ENCODE measurements at regions not wholly inside any gene's neighbourhood (a gene's known extent, or its start where the extent isn't known, plus 50 kb on each side); places are given as distances from the start of the nearest gene placed in this dataset.

- 70 to 87% methylated on average over 2 of the region's 2 CpGs for WGBS, 2 donors
- ATAC-seq (no peak), DNase-seq (no peak)
- intact Hi-C loops (cut with DNase I) = no loop called here
- H3K36me3 ChIP-seq (replicated peaks in 1 of 2; ENCODE audit: insufficient read depth in 1 of 2, low read depth in 2 of 2) = no peaks in the 10 kb centered on the region
- H3K27ac ChIP-seq = no peak overlapping the region
- H3K27me3 ChIP-seq = no peaks in the 10 kb centered on the region
- TF ChIP-seq POLR2A (IDR thresholded peaks at IDR 0.05) (no peak), CTCF (IDR thresholded peaks at IDR 0.05) (no peak)
- no peaks in the 10 kb centered on the region for H3K4me1 ChIP-seq
- no peak overlapping the region for H3K4me3 ChIP-seq
- no peaks in the 10 kb centered on the region for H3K9me3 ChIP-seq
Observed at GRCh38 chr1:199122085-199122484, 483.2 kb downstream of the PTPRC start.

- H3K9me3 ChIP-seq = no peaks in the 10 kb centered on the region
- no peaks in the 10 kb centered on the region for H3K36me3 ChIP-seq (replicated peaks in 1 of 2; ENCODE audit: insufficient read depth in 1 of 2, low read depth in 2 of 2)
- H3K27ac ChIP-seq = no peak overlapping the region
- H3K4me1 ChIP-seq = no peaks in the 10 kb centered on the region
- H3K27me3 ChIP-seq = no peaks in the 10 kb centered on the region
- DNase-seq (no peak), ATAC-seq (no peak)
- intact Hi-C loops (cut with DNase I) = no loop called here
- TF ChIP-seq CTCF (IDR thresholded peaks at IDR 0.05) (no peak), POLR2A (IDR thresholded peaks at IDR 0.05) (no peak)
- no peak overlapping the region for H3K4me3 ChIP-seq
Observed at GRCh38 chr1:199122532-199123311, 483.9 kb downstream of the PTPRC start.

- Histone ChIP-seq H3K9me3 (no peaks in the 10 kb centered on the region), H3K4me1 (no peaks in the 10 kb centered on the region), H3K27ac (no peak overlapping the region), H3K27me3 (no peaks in the 10 kb centered on the region), H3K4me3 (no peak overlapping the region), H3K36me3 (replicated peaks in 1 of 2; ENCODE audit: insufficient read depth in 1 of 2, low read depth in 2 of 2) (no peaks in the 10 kb centered on the region)
- TF ChIP-seq POLR2A (IDR thresholded peaks at IDR 0.05) (no peak), CTCF (IDR thresholded peaks at IDR 0.05) (no peak)
- 88 to 95% methylated on average over 4 of the region's 4 CpGs for WGBS, 2 donors
- no peak for ATAC-seq
- no peak for DNase-seq
- intact Hi-C loops (cut with DNase I) = no loop called here
Observed at GRCh38 chr1:199123615-199124014, 484.8 kb downstream of the PTPRC start.

GRCh38 chr1:199124351-199124750, 485.5 kb downstream of the PTPRC start:
- Histone ChIP-seq H3K4me3 (no peak overlapping the region), H3K9me3 (no peaks in the 10 kb centered on the region), H3K27ac (no peak overlapping the region), H3K4me1 (peaks cover 6% of the 10 kb centered on the region), H3K27me3 (no peaks in the 10 kb centered on the region), H3K36me3 (replicated peaks in 1 of 2; ENCODE audit: insufficient read depth in 1 of 2, low read depth in 2 of 2) (no peaks in the 10 kb centered on the region)
- intact Hi-C loops (cut with DNase I) = no loop called here
- DNase-seq (no peak), ATAC-seq (no peak)
- TF ChIP-seq CTCF (IDR thresholded peaks at IDR 0.05) (no peak), POLR2A (IDR thresholded peaks at IDR 0.05) (no peak)
- 55 to 67% methylated on average over 1 of the region's 1 CpG for WGBS, 2 donors

- H3K9me3 ChIP-seq = no peaks in the 10 kb centered on the region
- peaks cover 6% of the 10 kb centered on the region for H3K4me1 ChIP-seq
- 16 to 28% methylated on average over 2 of the region's 2 CpGs for WGBS, 2 donors
- no peaks in the 10 kb centered on the region for H3K36me3 ChIP-seq (replicated peaks in 1 of 2; ENCODE audit: insufficient read depth in 1 of 2, low read depth in 2 of 2)
- TF ChIP-seq CTCF (IDR thresholded peaks at IDR 0.05) (no peak), POLR2A (IDR thresholded peaks at IDR 0.05) (no peak)
- ATAC-seq (no peak), DNase-seq (no peak)
- intact Hi-C loops (cut with DNase I) = no loop called here
- no peak overlapping the region for H3K27ac ChIP-seq
- no peak overlapping the region for H3K4me3 ChIP-seq
- H3K27me3 ChIP-seq = no peaks in the 10 kb centered on the region
Observed at GRCh38 chr1:199129247-199129646, 490.4 kb downstream of the PTPRC start.
